HG03064 (cell line): ENCODE measurements at regions not wholly inside any gene's neighbourhood (a gene's known extent, or its start where the extent isn't known, plus 50 kb on each side); places are given as distances from the start of the nearest gene placed in this dataset.

Source experiments
- ATAC-seq: cut with Tn5 transposase; IDR thresholded peaks from one replicate; pipeline ENCODE4 v1.9.1; 2021; ENCODE audit warnings: low read depth; ENCODE audit not compliant: unreplicated experiment

DNA sequence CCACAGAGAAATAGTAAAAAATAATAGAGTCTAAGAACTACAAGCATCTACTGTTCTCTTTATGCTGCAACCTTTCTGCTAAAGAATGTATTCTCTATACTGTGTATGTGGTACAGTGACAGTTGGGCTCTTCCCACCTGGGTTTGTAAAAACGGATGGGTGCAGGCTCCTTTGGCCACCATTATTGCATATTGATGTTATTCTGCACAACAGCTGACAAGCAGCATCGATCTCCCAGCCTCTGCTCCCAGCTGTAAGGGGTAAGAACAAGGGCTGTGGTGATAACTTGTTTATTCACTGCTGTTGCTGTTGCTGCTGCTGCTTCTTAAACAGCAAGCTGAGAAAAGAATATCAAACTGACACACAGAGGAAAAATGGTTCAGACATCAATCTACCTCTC lies 56.1 kb downstream of the KCNRG start:
- ATAC-seq, result no peak

- no peak for ATAC-seq
These were observed 57.4 kb downstream of the KCNRG start for GRCh38 chr13:50072676-50073075.

- no peak for ATAC-seq
These were observed 58.1 kb downstream of the KCNRG start for GRCh38 chr13:50073340-50073739.

DNA sequence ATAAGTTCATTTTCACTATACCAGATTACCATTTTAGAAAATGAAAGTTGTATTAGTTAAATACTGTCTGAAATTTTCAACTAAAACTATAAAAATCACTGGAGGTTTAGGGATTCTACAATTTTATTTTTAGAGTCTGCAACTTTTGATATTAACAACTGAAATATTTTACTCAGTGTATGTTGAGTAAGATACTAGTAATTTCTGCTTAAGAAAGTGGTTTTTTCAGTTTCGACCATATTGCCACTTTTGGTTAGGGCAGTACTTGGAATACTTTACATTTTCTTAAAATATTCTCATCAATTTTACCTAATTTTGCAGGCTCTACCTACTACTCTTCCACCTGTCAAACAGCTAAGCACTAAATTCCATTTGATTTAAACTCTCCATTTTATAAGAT lies 59.6 kb downstream of the KCNRG start:
- ATAC-seq, result no peak

DNA sequence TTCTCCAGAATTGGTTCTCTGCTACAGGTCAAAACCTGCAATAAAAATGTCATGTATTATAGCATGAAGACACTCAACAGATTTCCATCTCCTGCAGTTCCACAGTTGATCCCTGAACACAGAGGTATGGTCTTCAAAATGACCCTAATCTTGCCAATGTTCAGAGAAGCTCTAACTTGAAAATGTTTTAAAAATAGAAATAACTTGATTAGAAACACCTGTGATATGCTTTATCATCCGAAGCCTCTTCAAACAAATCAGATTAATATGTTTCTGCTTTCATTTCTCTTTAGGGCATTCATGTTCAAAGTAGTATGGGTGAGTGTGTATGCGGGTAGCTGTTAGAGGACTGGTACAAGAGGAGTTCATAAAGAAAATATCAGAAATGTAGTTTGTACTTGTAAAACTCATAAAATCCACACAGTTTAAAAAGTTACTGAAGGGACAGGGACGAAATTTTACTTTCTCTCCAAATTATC lies 60.4 kb downstream of the KCNRG start:
- no peak for ATAC-seq

DNA sequence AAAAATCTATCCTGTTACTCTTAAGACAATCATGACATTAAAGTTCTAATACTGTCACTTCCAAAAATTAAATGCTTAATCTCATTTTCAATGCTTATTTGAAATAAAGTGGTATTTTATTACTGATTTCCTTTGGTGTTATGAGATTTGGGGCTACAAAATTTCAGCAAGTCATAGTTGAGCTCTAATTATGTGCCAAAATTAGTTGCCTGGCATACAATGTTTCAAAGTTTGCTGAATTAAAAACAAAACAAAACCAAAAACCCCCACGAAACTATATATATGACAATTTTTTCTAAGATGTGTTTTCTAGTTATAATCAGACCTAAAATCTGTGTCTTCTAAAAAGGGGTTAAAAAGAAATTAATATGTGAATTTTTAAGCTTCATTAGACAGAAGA lies 62.2 kb downstream of the KCNRG start:
- no peak for ATAC-seq

DNA sequence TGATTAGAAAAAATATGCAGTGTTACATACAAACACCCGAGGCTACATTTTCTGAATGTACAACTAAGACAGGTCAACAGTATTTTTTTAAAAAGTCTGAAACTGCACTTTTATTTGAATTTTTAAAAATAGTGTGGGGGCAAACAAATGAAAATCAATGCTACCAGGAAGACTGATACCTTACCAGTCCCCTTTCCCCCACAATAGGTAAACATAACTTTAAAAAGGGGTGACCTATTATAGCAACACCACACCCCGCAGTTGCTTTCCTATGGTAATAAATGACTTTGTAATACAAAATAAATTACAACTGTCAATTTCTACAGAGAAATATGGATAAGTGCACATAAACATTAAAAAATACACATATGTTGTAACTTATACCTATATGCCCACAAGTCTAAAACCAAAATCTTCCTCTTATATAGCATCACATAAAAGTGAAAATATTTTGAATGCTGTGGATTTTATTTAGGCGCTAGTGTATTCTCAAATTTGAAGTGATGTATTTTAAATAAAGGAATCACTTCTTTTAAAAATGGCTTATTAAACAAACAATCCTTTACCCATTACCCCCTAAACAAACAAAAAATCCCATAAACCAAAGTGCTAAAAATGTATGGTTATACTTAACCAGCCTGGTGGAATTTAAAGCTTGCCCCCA lies 63.1 kb downstream of the KCNRG start:
- ATAC-seq, result no peak

GRCh38 chr13:50078895-50079654 lies 63.8 kb downstream of the KCNRG start:
- ATAC-seq, result no peak

DNA sequence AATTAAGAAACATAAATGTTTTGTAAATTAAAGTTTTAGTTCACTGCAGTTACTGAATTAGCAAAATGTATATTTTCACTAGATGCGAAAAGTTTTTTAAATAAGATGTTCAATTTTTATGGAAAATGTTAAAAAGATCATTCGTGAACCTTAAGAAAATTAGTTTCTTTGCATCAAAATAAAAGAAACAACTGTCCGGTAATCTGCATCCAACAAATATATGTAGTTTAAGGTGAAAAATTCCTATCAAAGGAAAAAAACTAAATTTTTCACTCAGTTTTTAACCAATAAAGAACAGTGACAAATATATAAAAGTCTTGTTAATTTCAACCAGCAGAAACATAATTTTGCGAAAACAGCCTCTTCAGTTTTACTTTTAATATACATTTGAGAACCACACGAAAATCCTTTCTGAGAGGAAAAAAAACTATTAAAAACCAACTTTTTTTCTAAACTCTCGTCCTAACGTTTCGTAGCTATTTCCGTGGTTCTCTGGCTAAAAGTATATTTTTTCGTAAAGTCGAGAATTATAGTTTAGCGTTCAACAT lies 64.5 kb downstream of the KCNRG start:
- ATAC-seq, result no peak

- no peak for ATAC-seq
These were observed 65.1 kb downstream of the KCNRG start for GRCh38 chr13:50080203-50080910.

DNA sequence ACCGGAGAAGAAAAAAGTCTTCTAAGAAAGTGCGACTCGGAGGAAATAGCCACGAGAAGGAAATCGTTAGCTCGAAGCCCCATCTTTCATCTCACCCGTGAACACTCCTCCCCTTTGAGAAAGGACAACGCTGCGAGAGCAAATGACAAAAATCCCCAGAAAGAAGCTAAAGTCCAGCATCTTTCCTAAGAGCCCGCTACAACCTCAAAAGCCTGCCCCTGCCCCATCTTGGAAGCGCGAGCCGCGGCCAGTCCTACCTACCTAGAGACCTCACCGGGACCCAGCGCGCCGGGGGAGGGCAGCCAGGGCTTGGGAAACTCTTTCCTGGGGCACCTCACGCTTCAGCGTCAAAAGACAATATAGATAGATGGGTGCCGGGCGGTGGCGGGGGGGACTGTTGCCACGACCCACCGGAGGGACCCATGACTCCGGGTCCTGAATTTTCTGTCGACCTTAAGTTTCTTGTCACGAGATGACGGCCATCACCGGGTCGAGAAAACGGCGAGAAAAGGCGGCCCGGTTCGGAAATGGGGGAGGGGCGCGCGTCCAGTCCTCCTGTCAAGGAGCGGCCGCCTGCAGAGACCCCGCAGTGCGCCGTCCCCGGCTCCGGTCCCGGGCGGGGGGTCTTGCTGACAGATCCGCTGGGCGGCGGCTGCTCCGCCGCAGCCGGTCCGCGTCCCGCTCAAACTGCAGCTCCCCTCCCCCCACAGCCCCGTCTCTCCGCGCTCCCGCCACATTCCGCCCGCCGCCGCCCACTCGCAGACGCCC lies 65.9 kb downstream of the KCNRG start:
- ATAC-seq, result no peak

GRCh38 chr13:50081679-50082425 lies 66.6 kb downstream of the KCNRG start:
- peak; percentile 64 for ATAC-seq

DNA sequence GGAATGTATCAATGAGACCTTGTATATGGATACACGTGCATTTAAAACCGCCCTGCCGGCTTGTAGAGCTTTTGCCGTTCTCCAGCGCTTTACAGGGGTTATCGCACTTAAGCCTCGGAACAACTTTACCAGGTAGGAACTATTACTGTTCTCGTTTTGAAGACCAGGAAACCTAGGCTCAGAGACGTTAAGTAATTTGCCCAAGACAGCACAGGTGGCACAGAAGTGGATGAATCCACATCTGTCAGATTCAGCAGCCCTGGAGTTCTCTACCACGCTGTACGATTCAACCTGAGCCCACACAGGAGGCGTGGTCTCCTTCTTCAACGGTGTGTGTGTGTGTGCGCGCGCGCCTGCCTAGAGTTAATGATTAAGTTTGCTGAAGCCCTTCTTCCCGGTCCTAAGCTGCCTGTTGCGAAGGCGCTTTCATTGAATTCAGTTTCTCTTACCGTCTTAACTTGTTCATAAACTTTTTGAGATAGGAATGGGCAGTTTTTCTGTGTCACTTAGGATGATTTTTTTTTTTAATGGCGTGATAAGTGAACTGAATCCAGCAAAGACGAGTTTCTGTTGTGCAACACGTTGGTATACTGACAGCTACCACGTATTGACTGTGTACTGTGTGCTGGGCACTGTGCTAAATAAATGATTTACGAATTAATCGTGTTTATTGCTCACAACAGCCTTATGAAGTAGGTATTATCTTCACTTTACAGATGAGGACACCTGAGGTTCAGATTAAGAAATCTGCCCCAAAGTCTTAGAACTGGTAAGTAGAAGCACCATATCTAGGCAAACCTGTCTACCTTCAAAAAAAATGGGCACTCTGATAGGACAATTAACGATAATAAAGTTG lies 67.4 kb downstream of the KCNRG start:
- peak; percentile 65 for ATAC-seq

- no peak for ATAC-seq
These were observed 69.8 kb downstream of the KCNRG start for GRCh38 chr13:50085063-50085462.

DNA sequence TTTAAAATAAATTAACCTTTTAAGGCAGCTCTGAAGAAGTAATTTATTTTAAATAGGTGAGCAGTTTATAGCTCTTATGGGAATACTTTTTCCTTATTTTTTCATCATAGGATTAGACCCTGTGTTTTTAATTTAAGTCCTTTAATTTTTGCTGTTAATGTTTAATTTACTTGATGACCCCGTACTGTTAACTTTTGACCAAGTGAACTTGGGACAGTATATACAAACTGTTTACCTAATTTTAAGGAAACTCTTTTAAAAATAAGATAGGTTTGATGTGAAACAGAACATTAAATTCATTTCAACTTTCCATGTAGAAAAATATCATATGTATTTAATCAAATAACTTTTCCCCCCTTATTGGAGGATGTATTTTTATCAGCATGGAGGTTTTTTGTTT lies 74.4 kb downstream of the KCNRG start:
- no peak for ATAC-seq

- no peak for ATAC-seq
These were observed 75.0 kb downstream of the KCNRG start for GRCh38 chr13:50090211-50090610.

- ATAC-seq, result no peak
These were observed 79.5 kb downstream of the KCNRG start for GRCh38 chr13:50094615-50095293.

- ATAC-seq, result no peak
These were observed 83.4 kb downstream of the KCNRG start for GRCh38 chr13:50098693-50099092.
